ENCODE measurements at regions not wholly inside any gene's neighbourhood (a gene's known extent, or its start where the extent isn't known, plus 50 kb on each side); places are given as distances from the start of the nearest gene placed in this dataset.

DNA sequence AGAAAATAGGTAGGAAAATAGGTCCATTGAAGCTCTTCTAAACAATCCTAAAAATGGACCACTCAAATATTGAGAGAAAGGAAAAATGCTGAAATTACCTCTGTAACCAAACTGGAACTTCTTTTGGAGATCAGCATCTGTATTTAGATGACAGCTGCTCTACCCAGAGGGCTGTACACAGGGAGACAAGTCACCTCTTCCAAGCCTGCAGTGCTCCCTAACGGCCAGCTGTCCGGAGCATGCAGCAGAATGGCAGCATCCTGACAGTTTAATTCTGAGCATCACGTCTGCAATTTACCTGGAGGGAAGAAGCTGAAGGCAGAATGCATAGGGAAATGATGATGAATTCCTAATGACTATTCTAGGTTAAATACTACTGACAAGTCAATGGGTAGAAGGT lies 62.8 kb upstream of the DIAPH3 start:
- TF ChIP-seq EP300 (IDR thresholded peaks at IDR 0.05; ENCODE audit: borderline replicate concordance) (no peak), TCF12 (IDR thresholded peaks at IDR 0.05; ENCODE audit: low read depth) (no peak), YY1 (IDR thresholded peaks at IDR 0.05; ENCODE audit: low read depth) (no peak), FOXM1 (IDR thresholded peaks at IDR 0.05; ENCODE audit: borderline replicate concordance, low read depth) (no peak), CEBPB (IDR thresholded peaks at IDR 0.05) (no peak), ZBTB7A (IDR thresholded peaks at IDR 0.05; ENCODE audit: low read depth) (no peak), CREB1 (IDR thresholded peaks at IDR 0.05; ENCODE audit: low read depth) (no peak), RAD21 (IDR thresholded peaks at IDR 0.05; ENCODE audit: low read depth) (peak; percentile 24; the same call in 1 of the 2 replicates), TAF1 (IDR thresholded peaks at IDR 0.05; ENCODE audit: low read depth) (no peak), TEAD4 (IDR thresholded peaks at IDR 0.05) (no peak)
- TF ChIP-seq, protein P1, sequence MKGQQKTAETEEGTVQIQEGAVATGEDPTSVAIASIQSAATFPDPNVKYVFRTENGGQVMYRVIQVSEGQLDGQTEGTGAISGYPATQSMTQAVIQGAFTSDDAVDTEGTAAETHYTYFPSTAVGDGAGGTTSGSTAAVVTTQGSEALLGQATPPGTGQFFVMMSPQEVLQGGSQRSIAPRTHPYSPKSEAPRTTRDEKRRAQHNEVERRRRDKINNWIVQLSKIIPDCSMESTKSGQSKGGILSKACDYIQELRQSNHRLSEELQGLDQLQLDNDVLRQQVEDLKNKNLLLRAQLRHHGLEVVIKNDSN (IDR thresholded peaks at IDR 0.05): no peak
- TF ChIP-seq, protein P2, sequence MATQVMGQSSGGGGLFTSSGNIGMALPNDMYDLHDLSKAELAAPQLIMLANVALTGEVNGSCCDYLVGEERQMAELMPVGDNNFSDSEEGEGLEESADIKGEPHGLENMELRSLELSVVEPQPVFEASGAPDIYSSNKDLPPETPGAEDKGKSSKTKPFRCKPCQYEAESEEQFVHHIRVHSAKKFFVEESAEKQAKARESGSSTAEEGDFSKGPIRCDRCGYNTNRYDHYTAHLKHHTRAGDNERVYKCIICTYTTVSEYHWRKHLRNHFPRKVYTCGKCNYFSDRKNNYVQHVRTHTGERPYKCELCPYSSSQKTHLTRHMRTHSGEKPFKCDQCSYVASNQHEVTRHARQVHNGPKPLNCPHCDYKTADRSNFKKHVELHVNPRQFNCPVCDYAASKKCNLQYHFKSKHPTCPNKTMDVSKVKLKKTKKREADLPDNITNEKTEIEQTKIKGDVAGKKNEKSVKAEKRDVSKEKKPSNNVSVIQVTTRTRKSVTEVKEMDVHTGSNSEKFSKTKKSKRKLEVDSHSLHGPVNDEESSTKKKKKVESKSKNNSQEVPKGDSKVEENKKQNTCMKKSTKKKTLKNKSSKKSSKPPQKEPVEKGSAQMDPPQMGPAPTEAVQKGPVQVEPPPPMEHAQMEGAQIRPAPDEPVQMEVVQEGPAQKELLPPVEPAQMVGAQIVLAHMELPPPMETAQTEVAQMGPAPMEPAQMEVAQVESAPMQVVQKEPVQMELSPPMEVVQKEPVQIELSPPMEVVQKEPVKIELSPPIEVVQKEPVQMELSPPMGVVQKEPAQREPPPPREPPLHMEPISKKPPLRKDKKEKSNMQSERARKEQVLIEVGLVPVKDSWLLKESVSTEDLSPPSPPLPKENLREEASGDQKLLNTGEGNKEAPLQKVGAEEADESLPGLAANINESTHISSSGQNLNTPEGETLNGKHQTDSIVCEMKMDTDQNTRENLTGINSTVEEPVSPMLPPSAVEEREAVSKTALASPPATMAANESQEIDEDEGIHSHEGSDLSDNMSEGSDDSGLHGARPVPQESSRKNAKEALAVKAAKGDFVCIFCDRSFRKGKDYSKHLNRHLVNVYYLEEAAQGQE (IDR thresholded peaks at IDR 0.05; ENCODE audit: low read depth): no peak
- TF ChIP-seq, protein P3, sequence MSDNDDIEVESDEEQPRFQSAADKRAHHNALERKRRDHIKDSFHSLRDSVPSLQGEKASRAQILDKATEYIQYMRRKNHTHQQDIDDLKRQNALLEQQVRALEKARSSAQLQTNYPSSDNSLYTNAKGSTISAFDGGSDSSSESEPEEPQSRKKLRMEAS (IDR thresholded peaks at IDR 0.05): no peak

All from Ishikawa (cell line).